WTC11 (cell line): ENCODE measurements at regions not wholly inside any gene's neighbourhood (a gene's known extent, or its start where the extent isn't known, plus 50 kb on each side); places are given as distances from the start of the nearest gene placed in this dataset.

Experiments
- CREB1 ChIP-seq: sonication (generic); formaldehyde crosslinking; IDR thresholded peaks from 2 replicates; pipeline ENCODE4 v1.8.0; 2023; ENCODE audit warnings: mild to moderate bottlenecking, missing genetic modification reagents
- TF ChIP-seq, protein P1 (sequence below): fragments of 200-600 bp; IDR thresholded peaks from 2 replicates; pipeline ENCODE4 v1.8.0; 2022; ENCODE audit warnings: antibody characterized with exemption
- TF ChIP-seq, protein P2 (sequence below): sonication (generic); formaldehyde crosslinking; IDR thresholded peaks from 2 replicates; pipeline ENCODE4 v1.8.1; 2023; ENCODE audit warnings: mild to moderate bottlenecking, missing genetic modification reagents, moderate library complexity
- TF ChIP-seq, protein P3 (sequence below): sonication (generic); formaldehyde crosslinking; IDR thresholded peaks from 2 replicates; pipeline ENCODE4 v1.8.1; 2023; ENCODE audit warnings: mild to moderate bottlenecking, missing genetic modification reagents, moderate library complexity
- TF ChIP-seq, protein P4 (sequence below): sonication (generic); formaldehyde crosslinking; IDR thresholded peaks from 2 replicates; pipeline ENCODE4 v1.8.1; 2022; ENCODE audit warnings: low read depth, missing genetic modification reagents, borderline replicate concordance

DNA sequence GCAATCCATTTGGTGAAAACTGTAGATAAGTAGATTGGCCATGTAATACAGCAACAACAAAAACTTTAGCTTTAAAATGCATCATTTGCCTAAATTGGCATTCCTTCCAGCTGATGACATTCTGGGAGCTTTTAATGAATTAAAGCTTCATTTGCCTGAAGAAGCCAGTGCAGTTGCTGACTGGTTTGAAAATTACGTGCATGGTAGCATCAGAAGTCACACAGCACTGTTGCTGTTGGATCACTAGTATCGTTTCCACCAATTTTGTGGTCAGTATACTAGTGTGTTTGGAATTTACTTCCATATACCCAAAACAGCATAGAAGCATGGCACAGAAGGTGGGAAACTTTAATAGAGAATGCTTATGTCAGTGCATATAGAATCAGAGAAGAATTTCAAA lies 194.9 kb downstream of the ETV1 start:
- TF ChIP-seq CREB1 (CRISPR knock-in tag) = no peak
- TF ChIP-seq, protein P1, sequence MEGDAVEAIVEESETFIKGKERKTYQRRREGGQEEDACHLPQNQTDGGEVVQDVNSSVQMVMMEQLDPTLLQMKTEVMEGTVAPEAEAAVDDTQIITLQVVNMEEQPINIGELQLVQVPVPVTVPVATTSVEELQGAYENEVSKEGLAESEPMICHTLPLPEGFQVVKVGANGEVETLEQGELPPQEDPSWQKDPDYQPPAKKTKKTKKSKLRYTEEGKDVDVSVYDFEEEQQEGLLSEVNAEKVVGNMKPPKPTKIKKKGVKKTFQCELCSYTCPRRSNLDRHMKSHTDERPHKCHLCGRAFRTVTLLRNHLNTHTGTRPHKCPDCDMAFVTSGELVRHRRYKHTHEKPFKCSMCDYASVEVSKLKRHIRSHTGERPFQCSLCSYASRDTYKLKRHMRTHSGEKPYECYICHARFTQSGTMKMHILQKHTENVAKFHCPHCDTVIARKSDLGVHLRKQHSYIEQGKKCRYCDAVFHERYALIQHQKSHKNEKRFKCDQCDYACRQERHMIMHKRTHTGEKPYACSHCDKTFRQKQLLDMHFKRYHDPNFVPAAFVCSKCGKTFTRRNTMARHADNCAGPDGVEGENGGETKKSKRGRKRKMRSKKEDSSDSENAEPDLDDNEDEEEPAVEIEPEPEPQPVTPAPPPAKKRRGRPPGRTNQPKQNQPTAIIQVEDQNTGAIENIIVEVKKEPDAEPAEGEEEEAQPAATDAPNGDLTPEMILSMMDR = no peak
- TF ChIP-seq, protein P2, sequence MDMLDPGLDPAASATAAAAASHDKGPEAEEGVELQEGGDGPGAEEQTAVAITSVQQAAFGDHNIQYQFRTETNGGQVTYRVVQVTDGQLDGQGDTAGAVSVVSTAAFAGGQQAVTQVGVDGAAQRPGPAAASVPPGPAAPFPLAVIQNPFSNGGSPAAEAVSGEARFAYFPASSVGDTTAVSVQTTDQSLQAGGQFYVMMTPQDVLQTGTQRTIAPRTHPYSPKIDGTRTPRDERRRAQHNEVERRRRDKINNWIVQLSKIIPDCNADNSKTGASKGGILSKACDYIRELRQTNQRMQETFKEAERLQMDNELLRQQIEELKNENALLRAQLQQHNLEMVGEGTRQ = no peak
- TF ChIP-seq, protein P3, sequence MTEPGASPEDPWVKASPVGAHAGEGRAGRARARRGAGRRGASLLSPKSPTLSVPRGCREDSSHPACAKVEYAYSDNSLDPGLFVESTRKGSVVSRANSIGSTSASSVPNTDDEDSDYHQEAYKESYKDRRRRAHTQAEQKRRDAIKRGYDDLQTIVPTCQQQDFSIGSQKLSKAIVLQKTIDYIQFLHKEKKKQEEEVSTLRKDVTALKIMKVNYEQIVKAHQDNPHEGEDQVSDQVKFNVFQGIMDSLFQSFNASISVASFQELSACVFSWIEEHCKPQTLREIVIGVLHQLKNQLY (CRISPR knock-in tag) = no peak
- TF ChIP-seq, protein P4, sequence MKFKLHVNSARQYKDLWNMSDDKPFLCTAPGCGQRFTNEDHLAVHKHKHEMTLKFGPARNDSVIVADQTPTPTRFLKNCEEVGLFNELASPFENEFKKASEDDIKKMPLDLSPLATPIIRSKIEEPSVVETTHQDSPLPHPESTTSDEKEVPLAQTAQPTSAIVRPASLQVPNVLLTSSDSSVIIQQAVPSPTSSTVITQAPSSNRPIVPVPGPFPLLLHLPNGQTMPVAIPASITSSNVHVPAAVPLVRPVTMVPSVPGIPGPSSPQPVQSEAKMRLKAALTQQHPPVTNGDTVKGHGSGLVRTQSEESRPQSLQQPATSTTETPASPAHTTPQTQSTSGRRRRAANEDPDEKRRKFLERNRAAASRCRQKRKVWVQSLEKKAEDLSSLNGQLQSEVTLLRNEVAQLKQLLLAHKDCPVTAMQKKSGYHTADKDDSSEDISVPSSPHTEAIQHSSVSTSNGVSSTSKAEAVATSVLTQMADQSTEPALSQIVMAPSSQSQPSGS (CRISPR knock-in tag) = no peak
